ENCODE measurements at regions not wholly inside any gene's neighbourhood (a gene's known extent, or its start where the extent isn't known, plus 50 kb on each side); places are given as distances from the start of the nearest gene placed in this dataset.
A peak's percentile ranks its signal among the peaks of the same experiment; 100 is the strongest.

- no peaks in the 10 kb centered on the region for H3K27me3 ChIP-seq (ENCODE audit: insufficient read depth, low read length)
- ChIA-PET POLR2A (ENCODE audit: partially characterized antibody) (no interaction called here), CTCF (ENCODE audit: partially characterized antibody) (no interaction called here)
- intact Hi-C loops (cut with micrococcal nuclease), result loop anchor here (2.0 kb wide), 1 partner anchor 612 kb away; no protein-coding TSS in a partner anchor
- Mint-ChIP-seq H3K9me3 (no peaks in the 10 kb centered on the region), H3K27ac (no peak overlapping the region), H3K4me3 (no peak overlapping the region), H3K4me1 (no peaks in the 10 kb centered on the region), H3K27me3 (peaks cover 8 to 9% of the 10 kb centered on the region in 2 donors), H3K36me3 (no peaks in the 10 kb centered on the region)
- H3K27ac ChIP-seq (ENCODE audit: low read depth, low read length), result no peak overlapping the region
- no peaks in the 10 kb centered on the region for H3K36me3 ChIP-seq (ENCODE audit: insufficient read depth, low read length)
- H3K4me3 ChIP-seq (ENCODE audit: low read length in 2 of 2), result no peak overlapping the region
- H3K9me3 ChIP-seq (ENCODE audit: control insufficient read depth in 1 of 2, low read length in 2 of 2), result no peaks in the 10 kb centered on the region
- no peaks in the 10 kb centered on the region for H3K4me1 ChIP-seq (ENCODE audit: insufficient read depth, low read length)
- DNase-seq, result peak in 1 of 5 donors; percentile 2
These were observed 283.6 kb downstream of the ADRA2A start for GRCh38 chr10:111360260-111360925.

- no peaks in the 10 kb centered on the region for H3K4me1 ChIP-seq (ENCODE audit: insufficient read depth, low read length)
- DNase-seq, result no peak
- intact Hi-C loops (cut with micrococcal nuclease), result no loop called here
- ChIA-PET CTCF (ENCODE audit: partially characterized antibody) (no interaction called here), POLR2A (ENCODE audit: partially characterized antibody) (no interaction called here)
- H3K36me3 ChIP-seq (ENCODE audit: insufficient read depth, low read length), result no peaks in the 10 kb centered on the region
- H3K27ac ChIP-seq (ENCODE audit: low read depth, low read length), result no peak overlapping the region
- H3K36me3 Mint-ChIP-seq, result no peaks in the 10 kb centered on the region
- no peaks in the 10 kb centered on the region for H3K9me3 Mint-ChIP-seq
- H3K4me3 ChIP-seq (ENCODE audit: low read length in 2 of 2), result no peak overlapping the region
- H3K27ac Mint-ChIP-seq, result no peak overlapping the region
- no peaks in the 10 kb centered on the region for H3K4me1 Mint-ChIP-seq
- no peaks in the 10 kb centered on the region for H3K9me3 ChIP-seq (ENCODE audit: control insufficient read depth in 1 of 2, low read length in 2 of 2)
- peaks cover 9 to 10% of the 10 kb centered on the region in 2 donors for H3K27me3 Mint-ChIP-seq
- no peaks in the 10 kb centered on the region for H3K27me3 ChIP-seq (ENCODE audit: insufficient read depth, low read length)
- no peak overlapping the region for H3K4me3 Mint-ChIP-seq
These were observed 290.7 kb downstream of the ADRA2A start for GRCh38 chr10:111367531-111367930.

- Histone ChIP-seq H3K4me3 (ENCODE audit: low read length in 2 of 2) (no peak overlapping the region), H3K27me3 (ENCODE audit: insufficient read depth, low read length) (no peaks in the 10 kb centered on the region), H3K27ac (ENCODE audit: low read depth, low read length) (no peak overlapping the region), H3K36me3 (ENCODE audit: insufficient read depth, low read length) (no peaks in the 10 kb centered on the region), H3K9me3 (ENCODE audit: control insufficient read depth in 1 of 2, low read length in 2 of 2) (no peaks in the 10 kb centered on the region), H3K4me1 (ENCODE audit: insufficient read depth, low read length) (no peaks in the 10 kb centered on the region)
- intact Hi-C loops (cut with micrococcal nuclease), result no loop called here
- no peaks in the 10 kb centered on the region for H3K9me3 Mint-ChIP-seq
- CTCF ChIA-PET (ENCODE audit: partially characterized antibody), result no interaction called here
- POLR2A ChIA-PET (ENCODE audit: partially characterized antibody), result no interaction called here
- no peak overlapping the region for H3K27ac Mint-ChIP-seq
- no peaks in the 10 kb centered on the region for H3K36me3 Mint-ChIP-seq
- H3K4me3 Mint-ChIP-seq, result no peak overlapping the region
- H3K27me3 Mint-ChIP-seq, result peaks cover 7 to 9% of the 10 kb centered on the region in 2 donors
- no peak for DNase-seq
- no peaks in the 10 kb centered on the region for H3K4me1 Mint-ChIP-seq
These were observed 293.3 kb downstream of the ADRA2A start for GRCh38 chr10:111370101-111370500.

GRCh38 chr10:111373696-111374095 lies 296.9 kb downstream of the ADRA2A start:
- no peak for DNase-seq
- intact Hi-C loops (cut with micrococcal nuclease), result no loop called here
- H3K27me3 ChIP-seq (ENCODE audit: insufficient read depth, low read length), result no peaks in the 10 kb centered on the region
- no peak overlapping the region for H3K4me3 ChIP-seq (ENCODE audit: low read length in 2 of 2)
- Mint-ChIP-seq H3K4me3 (no peak overlapping the region), H3K4me1 (no peaks in the 10 kb centered on the region), H3K36me3 (no peaks in the 10 kb centered on the region), H3K27ac (no peak overlapping the region), H3K27me3 (peaks cover 10 to 12% of the 10 kb centered on the region in 2 donors), H3K9me3 (no peaks in the 10 kb centered on the region)
- POLR2A ChIA-PET (ENCODE audit: partially characterized antibody), result no interaction called here
- no peaks in the 10 kb centered on the region for H3K36me3 ChIP-seq (ENCODE audit: insufficient read depth, low read length)
- H3K4me1 ChIP-seq (ENCODE audit: insufficient read depth, low read length), result no peaks in the 10 kb centered on the region
- H3K27ac ChIP-seq (ENCODE audit: low read depth, low read length), result no peak overlapping the region
- CTCF ChIA-PET (ENCODE audit: partially characterized antibody), result no interaction called here
- H3K9me3 ChIP-seq (ENCODE audit: control insufficient read depth in 1 of 2, low read length in 2 of 2), result no peaks in the 10 kb centered on the region

GRCh38 chr10:111379534-111380187 lies 302.8 kb downstream of the ADRA2A start:
- H3K4me1 Mint-ChIP-seq, result no peaks in the 10 kb centered on the region
- no peaks in the 10 kb centered on the region for H3K36me3 Mint-ChIP-seq
- Histone ChIP-seq H3K27ac (ENCODE audit: low read depth, low read length) (no peak overlapping the region), H3K4me3 (ENCODE audit: low read length in 2 of 2) (no peak overlapping the region), H3K27me3 (ENCODE audit: insufficient read depth, low read length) (no peaks in the 10 kb centered on the region), H3K36me3 (ENCODE audit: insufficient read depth, low read length) (no peaks in the 10 kb centered on the region), H3K9me3 (ENCODE audit: control insufficient read depth in 1 of 2, low read length in 2 of 2) (no peaks in the 10 kb centered on the region), H3K4me1 (ENCODE audit: insufficient read depth, low read length) (no peaks in the 10 kb centered on the region)
- peaks cover 0 to 2% (median 0%) of the 10 kb centered on the region in 8 donors for H3K9me3 Mint-ChIP-seq
- ChIA-PET POLR2A (ENCODE audit: partially characterized antibody) (no interaction called here), CTCF (ENCODE audit: partially characterized antibody) (no interaction called here)
- no peak for DNase-seq
- no peak overlapping the region for H3K27ac Mint-ChIP-seq
- intact Hi-C loops (cut with micrococcal nuclease), result no loop called here
- no peak overlapping the region for H3K4me3 Mint-ChIP-seq
- H3K27me3 Mint-ChIP-seq, result peaks cover 10 to 16% of the 10 kb centered on the region in 2 donors

- Histone ChIP-seq H3K9me3 (ENCODE audit: control insufficient read depth in 1 of 2, low read length in 2 of 2) (no peaks in the 10 kb centered on the region), H3K27me3 (ENCODE audit: insufficient read depth, low read length) (no peaks in the 10 kb centered on the region), H3K4me1 (ENCODE audit: insufficient read depth, low read length) (no peaks in the 10 kb centered on the region), H3K4me3 (ENCODE audit: low read length in 2 of 2) (no peak overlapping the region), H3K27ac (ENCODE audit: low read depth, low read length) (no peak overlapping the region), H3K36me3 (ENCODE audit: insufficient read depth, low read length) (no peaks in the 10 kb centered on the region)
- POLR2A ChIA-PET (ENCODE audit: partially characterized antibody), result no interaction called here
- Mint-ChIP-seq H3K4me1 (no peaks in the 10 kb centered on the region), H3K4me3 (no peak overlapping the region), H3K9me3 (peaks cover 0 to 2% (median 0%) of the 10 kb centered on the region in 8 donors), H3K36me3 (no peaks in the 10 kb centered on the region), H3K27ac (no peak overlapping the region), H3K27me3 (peaks cover 7 to 16% of the 10 kb centered on the region in 2 donors)
- intact Hi-C loops (cut with micrococcal nuclease), result no loop called here
- CTCF ChIA-PET (ENCODE audit: partially characterized antibody), result no interaction called here
- no peak for DNase-seq
These were observed 307.7 kb downstream of the ADRA2A start for GRCh38 chr10:111384556-111384955.

- ChIA-PET CTCF (ENCODE audit: partially characterized antibody) (no interaction called here), POLR2A (ENCODE audit: partially characterized antibody) (no interaction called here)
These were observed 314.2 kb downstream of the ADRA2A start for GRCh38 chr10:111390813-111391563.

More at GRCh38 chr10:111390813-111391563, 314.2 kb downstream of the ADRA2A start:
- Histone ChIP-seq H3K9me3 (ENCODE audit: control insufficient read depth in 1 of 2, low read length in 2 of 2) (no peaks in the 10 kb centered on the region), H3K27me3 (ENCODE audit: insufficient read depth, low read length) (no peaks in the 10 kb centered on the region), H3K4me3 (ENCODE audit: low read length in 2 of 2) (no peak overlapping the region), H3K36me3 (ENCODE audit: insufficient read depth, low read length) (no peaks in the 10 kb centered on the region), H3K27ac (ENCODE audit: low read depth, low read length) (no peak overlapping the region), H3K4me1 (ENCODE audit: insufficient read depth, low read length) (no peaks in the 10 kb centered on the region)
- intact Hi-C loops (cut with micrococcal nuclease), result no loop called here
- Mint-ChIP-seq H3K9me3 (peaks cover 0 to 5% (median under 1%) of the 10 kb centered on the region in 8 donors), H3K36me3 (no peaks in the 10 kb centered on the region), H3K27me3 (peaks cover 6 to 9% of the 10 kb centered on the region in 2 donors), H3K4me3 (no peak overlapping the region), H3K27ac (no peak overlapping the region), H3K4me1 (no peaks in the 10 kb centered on the region)
- no peak for DNase-seq
